H1 (cell line): ENCODE measurements at regions not wholly inside any gene's neighbourhood (a gene's known extent, or its start where the extent isn't known, plus 50 kb on each side); places are given as distances from the start of the nearest gene placed in this dataset.

Experiments
- CTCF ChIP-seq, 3 experiments: IDR thresholded peaks; 1 replicate in 2 of 3; 2 replicates in 1 of 3; pipeline versions ENCODE4 v1.5.1 to v1.6.1; 2011; ENCODE audit warnings: low read length in 3 of 3, mild to moderate bottlenecking in 3 of 3, inconsistent platforms in 2 of 3, low read depth in 1 of 3, moderate library complexity in 1 of 3; ENCODE audit not compliant: insufficient read depth in 1 of 3; ENCODE audit errors: control extremely low read depth in 1 of 3
- TF ChIP-seq, protein P1 (sequence below): IDR thresholded peaks from 2 replicates; pipeline ENCODE4 v1.6.1; 2012; ENCODE audit warnings: inconsistent platforms

GRCh38 chr2:37769551-37769950, 98.1 kb upstream of the CDC42EP3 start:
- no peak for TF ChIP-seq CTCF (IDR thresholded peaks at IDR 0.05; ENCODE audit: control extremely low read depth in 1 of 3, insufficient read depth in 1 of 3, low read depth in 1 of 3, low read length in 3 of 3)
- TF ChIP-seq, protein P1, sequence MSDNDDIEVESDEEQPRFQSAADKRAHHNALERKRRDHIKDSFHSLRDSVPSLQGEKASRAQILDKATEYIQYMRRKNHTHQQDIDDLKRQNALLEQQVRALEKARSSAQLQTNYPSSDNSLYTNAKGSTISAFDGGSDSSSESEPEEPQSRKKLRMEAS = no peak
